ENCODE measurements at regions not wholly inside any gene's neighbourhood (a gene's known extent, or its start where the extent isn't known, plus 50 kb on each side); places are given as distances from the start of the nearest gene placed in this dataset.

GRCh38 chr5:57750282-57750681, 267.7 kb upstream of the ACTBL2 start:
- no peak for TF ChIP-seq POLR2A (IDR thresholded peaks at IDR 0.05)
- TF ChIP-seq CTCF (IDR thresholded peaks at IDR 0.05 in 8 of 11, conservative IDR thresholded peaks at IDR 0.05 in 3 of 11), result no peak
- no peak for TF ChIP-seq POLR2AphosphoS5 (IDR thresholded peaks at IDR 0.05)

Measured in spleen (tissue), 7 donors.